Thyroid gland (tissue), 4 donors: ENCODE measurements at regions not wholly inside any gene's neighbourhood (a gene's known extent, or its start where the extent isn't known, plus 50 kb on each side); places are given as distances from the start of the nearest gene placed in this dataset.

Experiments
- DNase-seq, 2 donors: peaks; one replicate each; pipeline ENCODE4 v3.0.0-alpha.2; 2019
- H3K27ac ChIP-seq, 3 donors: fragments of 200-600 bp; sonication (generic); 1 replicate in 2 of 3; 2 replicates in 1 of 3; pipeline ENCODE4 v1.5.1; 2016 to 2019; ENCODE audit warnings: mild to moderate bottlenecking in 1 of 3, moderate library complexity in 1 of 3
- H3K27me3 ChIP-seq: fragments of 200-600 bp; sonication (generic); one replicate; pipeline ENCODE4 v1.5.1; 2019
- H3K36me3 ChIP-seq, 2 donors: fragments of 200-600 bp; sonication (generic); one replicate each; pipeline ENCODE4 v1.5.1; 2016 to 2019
- H3K4me1 ChIP-seq, 2 donors: fragments of 200-600 bp; sonication (generic); one replicate each; pipeline ENCODE4 v1.5.1; 2017 to 2019
- H3K4me3 ChIP-seq, 3 donors: fragments of 200-600 bp; sonication (generic); replicated peaks in 1 of 3; 1 replicate in 2 of 3; 2 replicates in 1 of 3; pipeline ENCODE4 v1.5.1; 2016; ENCODE audit warnings: mild to moderate bottlenecking in 1 of 3
- H3K9me3 ChIP-seq: fragments of 200-600 bp; sonication (generic); one replicate; pipeline ENCODE4 v1.5.1; 2017
- CTCF ChIP-seq, 6 experiments: fragments of 200-600 bp in 3 of 6; fragments of 450-650 bp in 3 of 6; sonication (generic) in 3 of 6; IDR thresholded peaks; one replicate each; pipeline ENCODE4 v1.5.1; 2016 to 2019; ENCODE audit warnings: antibody characterized with exemption in 6 of 6, mild to moderate bottlenecking in 2 of 6, inconsistent platforms in 1 of 6, moderate library complexity in 1 of 6
- POLR2A ChIP-seq, 2 donors: fragments of 450-650 bp; IDR thresholded peaks; one replicate each; pipeline ENCODE4 v1.6.1; 2017; ENCODE audit warnings: antibody characterized with exemption in 2 of 2, mild to moderate bottlenecking in 2 of 2, moderate library complexity in 1 of 2
- WGBS, 2 donors: methylation state at CpG; one replicate each; pipeline ENCODE4 v1.1.5; 2017; 5-methylcytosine and 5-hydroxymethylcytosine counted together
- intact Hi-C: fragments of 100-400 bp; cut with DNase I; formaldehyde crosslinking; loops from one replicate; pipeline ENCODE4 v1.15.1; 2023

- Histone ChIP-seq H3K27me3 (no peaks in the 10 kb centered on the region), H3K27ac (peak overlapping the region in 2 of 3 donors; percentile 40 to 68), H3K36me3 (no peaks in the 10 kb centered on the region), H3K4me1 (peaks cover 12 to 46% of the 10 kb centered on the region in 2 donors), H3K4me3 (no peak overlapping the region), H3K9me3 (no peaks in the 10 kb centered on the region)
- no peak for TF ChIP-seq POLR2A (IDR thresholded peaks at IDR 0.05)
- TF ChIP-seq CTCF (IDR thresholded peaks at IDR 0.05) = no peak
- no peak for DNase-seq
- 66 to 75% methylated on average over 5 of the region's 5 CpGs for WGBS, 2 donors
- intact Hi-C loops = no loop called here
Observed at GRCh38 chr11:115699326-115699725, 195.1 kb upstream of the CADM1 start.

GRCh38 chr11:115698243-115698642 lies 194.0 kb upstream of the CADM1 start:
- WGBS, 2 donors = 83 to 85% methylated on average over 4 of the region's 4 CpGs
- no peak for DNase-seq
- H3K4me1 ChIP-seq = peaks cover 12 to 46% of the 10 kb centered on the region in 2 donors
- no peak overlapping the region for H3K4me3 ChIP-seq
- no peaks in the 10 kb centered on the region for H3K27me3 ChIP-seq
- H3K9me3 ChIP-seq = no peaks in the 10 kb centered on the region
- no peak overlapping the region for H3K27ac ChIP-seq
- TF ChIP-seq CTCF (IDR thresholded peaks at IDR 0.05) = no peak
- no peak for TF ChIP-seq POLR2A (IDR thresholded peaks at IDR 0.05)
- H3K36me3 ChIP-seq = no peaks in the 10 kb centered on the region
- intact Hi-C loops = no loop called here

- peak in 1 of 2 donors; percentile 24 for DNase-seq
- H3K27ac ChIP-seq = no peak overlapping the region
Observed at GRCh38 chr11:115696563-115696962, 192.3 kb upstream of the CADM1 start.

GRCh38 chr11:115695677-115696364 lies 191.6 kb upstream of the CADM1 start:
- peak in 1 of 2 donors; percentile 18 for DNase-seq
- Histone ChIP-seq H3K9me3 (no peaks in the 10 kb centered on the region), H3K27ac (no peak overlapping the region), H3K27me3 (no peaks in the 10 kb centered on the region), H3K4me1 (peaks cover 12 to 33% of the 10 kb centered on the region in 2 donors), H3K4me3 (no peak overlapping the region), H3K36me3 (no peaks in the 10 kb centered on the region)
- WGBS, 2 donors = 53 to 55% methylated on average over 5 of the region's 5 CpGs
- intact Hi-C loops = no loop called here
- TF ChIP-seq CTCF (IDR thresholded peaks at IDR 0.05) (no peak), POLR2A (IDR thresholded peaks at IDR 0.05) (no peak)

More at GRCh38 chr11:115696563-115696962, 192.3 kb upstream of the CADM1 start:
- no peaks in the 10 kb centered on the region for H3K9me3 ChIP-seq
- H3K4me3 ChIP-seq = no peak overlapping the region
- no peak for TF ChIP-seq POLR2A (IDR thresholded peaks at IDR 0.05)
- TF ChIP-seq CTCF (IDR thresholded peaks at IDR 0.05) = no peak
- 56 to 68% methylated on average over 4 of the region's 4 CpGs for WGBS, 2 donors
- H3K36me3 ChIP-seq = no peaks in the 10 kb centered on the region
- no peaks in the 10 kb centered on the region for H3K27me3 ChIP-seq
- intact Hi-C loops = no loop called here
- H3K4me1 ChIP-seq = peaks cover 12 to 40% of the 10 kb centered on the region in 2 donors

- intact Hi-C loops = no loop called here
- Histone ChIP-seq H3K36me3 (no peaks in the 10 kb centered on the region), H3K4me1 (peaks cover 0 to 16% of the 10 kb centered on the region in 2 donors), H3K9me3 (no peaks in the 10 kb centered on the region), H3K27ac (no peak overlapping the region), H3K4me3 (no peak overlapping the region), H3K27me3 (no peaks in the 10 kb centered on the region)
- WGBS, 2 donors = 81 to 94% methylated on average over 2 to 3 of the region's 3 CpGs
- TF ChIP-seq POLR2A (IDR thresholded peaks at IDR 0.05) = no peak
- no peak for TF ChIP-seq CTCF (IDR thresholded peaks at IDR 0.05)
- no peak for DNase-seq
Observed at GRCh38 chr11:115693002-115693401, 188.8 kb upstream of the CADM1 start.
